GM12873 (cell line): ENCODE measurements at regions not wholly inside any gene's neighbourhood (a gene's known extent, or its start where the extent isn't known, plus 50 kb on each side); places are given as distances from the start of the nearest gene placed in this dataset.

Experiments
- TF ChIP-seq, protein P1 (sequence below): IDR thresholded peaks from 2 replicates; pipeline ENCODE4 v1.5.1; 2012; ENCODE audit warnings: low read depth, mild to moderate bottlenecking, moderate library complexity, low read length, control low read depth; ENCODE audit not compliant: insufficient read depth; ENCODE audit errors: missing control alignments

DNA sequence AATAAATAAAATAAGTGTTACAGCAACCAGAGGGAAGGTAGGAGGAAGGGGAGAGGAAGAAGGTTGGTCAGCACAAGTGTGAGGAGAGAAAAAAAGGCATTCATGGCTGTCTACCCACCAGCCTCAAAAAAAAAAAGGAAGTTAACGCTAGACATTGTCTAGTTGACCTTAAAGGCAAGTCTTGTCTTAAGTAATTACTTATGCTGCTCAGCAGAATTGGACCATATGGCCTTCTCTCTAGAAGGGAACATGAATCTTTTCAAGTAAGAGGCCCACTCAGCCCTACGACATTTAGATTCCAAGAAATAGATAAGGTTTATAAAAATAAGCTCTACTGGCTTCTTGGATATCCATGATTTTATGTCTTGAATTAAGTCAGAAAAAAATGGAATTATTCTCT, 172.7 kb downstream of the ETNK1 start:
- TF ChIP-seq, protein P1, sequence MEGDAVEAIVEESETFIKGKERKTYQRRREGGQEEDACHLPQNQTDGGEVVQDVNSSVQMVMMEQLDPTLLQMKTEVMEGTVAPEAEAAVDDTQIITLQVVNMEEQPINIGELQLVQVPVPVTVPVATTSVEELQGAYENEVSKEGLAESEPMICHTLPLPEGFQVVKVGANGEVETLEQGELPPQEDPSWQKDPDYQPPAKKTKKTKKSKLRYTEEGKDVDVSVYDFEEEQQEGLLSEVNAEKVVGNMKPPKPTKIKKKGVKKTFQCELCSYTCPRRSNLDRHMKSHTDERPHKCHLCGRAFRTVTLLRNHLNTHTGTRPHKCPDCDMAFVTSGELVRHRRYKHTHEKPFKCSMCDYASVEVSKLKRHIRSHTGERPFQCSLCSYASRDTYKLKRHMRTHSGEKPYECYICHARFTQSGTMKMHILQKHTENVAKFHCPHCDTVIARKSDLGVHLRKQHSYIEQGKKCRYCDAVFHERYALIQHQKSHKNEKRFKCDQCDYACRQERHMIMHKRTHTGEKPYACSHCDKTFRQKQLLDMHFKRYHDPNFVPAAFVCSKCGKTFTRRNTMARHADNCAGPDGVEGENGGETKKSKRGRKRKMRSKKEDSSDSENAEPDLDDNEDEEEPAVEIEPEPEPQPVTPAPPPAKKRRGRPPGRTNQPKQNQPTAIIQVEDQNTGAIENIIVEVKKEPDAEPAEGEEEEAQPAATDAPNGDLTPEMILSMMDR = no peak

DNA sequence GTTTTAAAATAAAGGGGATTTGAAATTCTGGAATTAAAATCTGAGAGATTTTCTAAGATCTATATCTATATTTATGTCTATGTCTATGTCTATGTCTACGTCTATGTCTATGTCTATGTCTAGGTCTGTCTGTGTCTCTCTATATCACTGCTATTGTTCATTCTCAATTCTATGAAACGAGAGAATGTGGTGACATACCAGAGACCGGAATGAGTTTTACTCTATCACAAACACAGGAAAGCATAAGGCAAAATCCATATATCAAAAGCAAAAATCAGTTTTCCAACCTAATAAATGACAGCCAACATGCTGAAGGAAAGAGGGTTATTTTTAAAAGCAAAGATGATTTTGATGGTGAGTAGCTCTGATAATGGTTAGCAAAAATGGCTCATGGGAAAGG, 173.1 kb downstream of the ETNK1 start:
- TF ChIP-seq, protein P1 = no peak

DNA sequence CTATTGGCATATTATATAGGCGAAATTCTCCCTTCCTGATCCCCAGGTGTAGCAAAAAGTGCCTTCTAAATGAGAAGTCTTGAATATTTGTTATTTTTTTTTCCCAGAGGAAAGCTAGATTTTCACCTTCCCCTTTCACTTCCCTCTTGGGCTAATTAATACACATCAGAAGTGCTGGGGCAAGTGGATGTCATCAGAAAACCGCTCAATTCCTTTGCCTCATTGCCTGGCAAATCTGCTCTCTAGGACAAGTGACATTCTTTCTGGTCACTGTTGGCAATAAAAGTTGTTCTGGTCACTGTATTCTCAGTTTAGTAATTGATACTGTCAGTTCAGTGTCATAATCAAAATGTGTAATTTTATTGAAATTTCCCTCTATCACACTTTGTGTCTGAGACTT, 174.5 kb downstream of the ETNK1 start:
- TF ChIP-seq, protein P1 = no peak

DNA sequence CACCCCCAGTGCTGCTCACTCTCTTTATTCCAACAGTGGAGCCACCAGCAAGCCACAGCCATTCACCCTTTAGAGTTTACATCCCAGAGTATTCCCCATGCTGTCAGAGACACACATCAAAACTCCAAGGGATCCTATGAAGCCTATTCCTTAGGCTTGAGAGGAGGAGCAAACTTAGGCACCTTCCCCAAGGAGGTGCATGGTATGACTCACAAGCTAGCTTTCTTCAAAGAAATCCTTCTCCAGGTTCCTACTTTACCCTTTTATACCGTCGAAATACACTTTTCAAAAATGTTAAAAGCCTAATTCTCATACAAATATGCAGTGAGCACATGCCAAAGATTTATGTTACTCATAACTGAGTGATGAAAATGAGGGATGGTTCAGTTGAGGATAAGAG, 175.4 kb downstream of the ETNK1 start:
- TF ChIP-seq, protein P1 = no peak

DNA sequence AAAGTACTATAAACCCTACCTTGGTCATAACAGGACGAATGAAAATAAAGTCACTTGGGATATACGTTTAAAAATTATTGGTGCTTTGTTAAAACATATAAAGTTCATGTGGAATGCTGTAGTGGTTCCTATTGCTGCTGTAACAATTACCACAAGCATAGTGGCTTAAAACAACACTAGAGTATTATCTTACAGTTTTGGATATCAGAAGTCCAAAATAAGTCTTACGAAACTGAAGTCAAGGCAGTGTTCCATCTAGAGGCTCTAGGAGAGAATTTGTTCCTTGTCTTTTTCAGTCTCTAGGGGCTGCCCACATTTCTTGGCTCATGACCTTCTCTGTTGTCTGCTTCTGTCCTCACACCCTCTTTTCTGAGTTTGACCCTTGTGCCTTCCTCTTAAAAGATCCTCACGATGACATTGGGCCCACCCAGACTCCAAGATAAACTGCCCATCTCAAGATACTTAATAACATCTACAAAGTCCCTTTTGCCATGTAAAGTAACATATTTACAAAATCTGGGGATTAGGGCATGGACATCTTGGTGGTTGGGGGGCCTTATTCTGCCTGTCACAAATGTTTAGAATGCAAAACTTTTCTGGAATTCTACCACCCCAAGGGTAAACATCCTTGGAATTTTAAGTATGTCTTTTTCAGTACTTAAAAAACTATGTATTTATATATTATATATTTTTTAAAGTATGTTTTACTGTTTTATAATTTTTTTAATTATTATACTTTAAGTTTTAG, 178.1 kb downstream of the ETNK1 start:
- TF ChIP-seq, protein P1 = no peak

DNA sequence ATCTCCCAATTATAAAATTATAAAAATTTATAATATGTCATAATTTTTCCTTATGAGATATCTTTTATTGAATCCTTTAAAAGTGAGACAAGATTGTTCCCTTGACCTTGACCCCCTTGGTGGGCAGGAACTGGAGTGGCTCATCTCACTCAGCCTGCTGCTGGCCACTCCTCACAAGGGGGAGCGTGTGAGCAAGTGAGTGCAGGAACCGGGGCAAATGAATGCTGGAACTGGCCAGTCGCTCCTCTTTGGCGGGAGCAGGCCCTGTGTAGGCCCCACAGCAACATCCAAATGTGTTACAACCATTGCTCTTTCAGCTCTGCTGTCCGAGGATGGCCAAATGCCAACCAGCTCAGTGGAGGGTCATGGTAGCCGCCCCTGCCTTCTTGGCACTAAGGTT, 178.8 kb downstream of the ETNK1 start:
- TF ChIP-seq, protein P1 = no peak

DNA sequence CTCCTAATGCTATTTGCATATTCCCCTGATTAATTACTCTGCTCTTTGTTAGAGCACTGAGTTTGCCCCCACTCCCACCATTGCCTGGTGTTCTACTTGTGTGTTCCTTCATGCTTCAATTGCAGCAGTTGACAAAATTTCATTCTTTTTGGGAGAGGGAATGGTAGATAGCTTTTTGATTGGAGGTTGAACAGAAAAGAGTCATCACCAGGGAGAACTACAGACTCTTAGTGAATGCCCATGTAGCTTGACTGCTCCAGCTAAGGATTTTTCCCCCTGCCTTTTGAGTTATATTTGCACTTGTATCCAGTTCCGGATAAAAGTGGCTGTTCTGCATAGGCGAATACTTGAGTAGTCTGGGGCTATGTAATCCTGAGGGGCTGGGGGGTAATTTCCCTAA, 183.9 kb downstream of the ETNK1 start:
- TF ChIP-seq, protein P1 = no peak
